ENCODE measurements at regions not wholly inside any gene's neighbourhood (a gene's known extent, or its start where the extent isn't known, plus 50 kb on each side); places are given as distances from the start of the nearest gene placed in this dataset.

GRCh38 chr3:135325726-135326235, 530.7 kb downstream of the EPHB1 start:
- no peak overlapping the region for H3K27ac ChIP-seq
- no peaks in the 10 kb centered on the region for H3K9me3 ChIP-seq
- H3K36me3 ChIP-seq, result no peaks in the 10 kb centered on the region
- TF ChIP-seq POLR2AphosphoS5 (IDR thresholded peaks at IDR 0.05; ENCODE audit: insufficient read depth in 1 of 2, low read depth in 1 of 2), result no peak
- TF ChIP-seq CTCF (IDR thresholded peaks at IDR 0.05), result no peak
- H3K4me1 ChIP-seq, result no peaks in the 10 kb centered on the region
- peak in 1 of 2 donors; percentile 16 for DNase-seq (ENCODE audit: extremely low spot score in 2 of 2)
- no peaks in the 10 kb centered on the region for H3K27me3 ChIP-seq
- H3K4me3 ChIP-seq, result no peak overlapping the region
- intact Hi-C loops (cut with DNase I), result no loop called here

GRCh38 chr3:135326851-135327250, 531.8 kb downstream of the EPHB1 start:
- no peaks in the 10 kb centered on the region for H3K9me3 ChIP-seq
- TF ChIP-seq CTCF (IDR thresholded peaks at IDR 0.05) (no peak), POLR2A (IDR thresholded peaks at IDR 0.05) (no peak), POLR2AphosphoS5 (IDR thresholded peaks at IDR 0.05; ENCODE audit: insufficient read depth in 1 of 2, low read depth in 1 of 2) (no peak)

GRCh38 chr3:135328036-135328435, 533.0 kb downstream of the EPHB1 start:
- Histone ChIP-seq H3K4me1 (no peaks in the 10 kb centered on the region), H3K9me3 (no peaks in the 10 kb centered on the region), H3K27me3 (no peaks in the 10 kb centered on the region), H3K36me3 (no peaks in the 10 kb centered on the region), H3K27ac (no peak overlapping the region), H3K4me3 (no peak overlapping the region)
- TF ChIP-seq POLR2A (IDR thresholded peaks at IDR 0.05) (no peak), POLR2AphosphoS5 (IDR thresholded peaks at IDR 0.05; ENCODE audit: insufficient read depth in 1 of 2, low read depth in 1 of 2) (no peak), CTCF (IDR thresholded peaks at IDR 0.05) (no peak)
- peak in 1 of 2 donors; percentile 67 for DNase-seq (ENCODE audit: extremely low spot score in 2 of 2)
- intact Hi-C loops (cut with DNase I), result no loop called here

More at GRCh38 chr3:135326851-135327250, 531.8 kb downstream of the EPHB1 start:
- Histone ChIP-seq H3K4me1 (no peaks in the 10 kb centered on the region), H3K27me3 (no peaks in the 10 kb centered on the region), H3K36me3 (no peaks in the 10 kb centered on the region), H3K27ac (no peak overlapping the region), H3K4me3 (no peak overlapping the region)
- no peak for DNase-seq (ENCODE audit: extremely low spot score in 2 of 2)
- intact Hi-C loops (cut with DNase I), result no loop called here

GRCh38 chr3:135329479-135329878, 534.4 kb downstream of the EPHB1 start:
- H3K36me3 ChIP-seq, result no peaks in the 10 kb centered on the region
- DNase-seq (ENCODE audit: extremely low spot score in 2 of 2), result peak in 1 of 2 donors; percentile 19
- intact Hi-C loops (cut with DNase I), result no loop called here

More at GRCh38 chr3:135329479-135329878, 534.4 kb downstream of the EPHB1 start:
- TF ChIP-seq CTCF (IDR thresholded peaks at IDR 0.05), result no peak
- TF ChIP-seq POLR2AphosphoS5 (IDR thresholded peaks at IDR 0.05; ENCODE audit: insufficient read depth in 1 of 2, low read depth in 1 of 2), result no peak
- no peak for TF ChIP-seq POLR2A (IDR thresholded peaks at IDR 0.05)
- Histone ChIP-seq H3K27me3 (no peaks in the 10 kb centered on the region), H3K4me1 (no peaks in the 10 kb centered on the region), H3K4me3 (no peak overlapping the region), H3K9me3 (no peaks in the 10 kb centered on the region), H3K27ac (no peak overlapping the region)
